ENCODE measurements at regions not wholly inside any gene's neighbourhood (a gene's known extent, or its start where the extent isn't known, plus 50 kb on each side); places are given as distances from the start of the nearest gene placed in this dataset.

GRCh38 chr10:111873041-111873440 lies 310.5 kb downstream of the GPAM start:
- TF ChIP-seq ATOH8 (CRISPR knock-in tag; IDR thresholded peaks at IDR 0.05; ENCODE audit: low read depth) (no peak), RAD21 (conservative IDR thresholded peaks at IDR 0.05 in 1 of 2, IDR thresholded peaks at IDR 0.05 in 1 of 2) (no peak), CTCF (IDR thresholded peaks at IDR 0.05) (no peak), CHD4 (IDR thresholded peaks at IDR 0.05; ENCODE audit: borderline replicate concordance) (no peak), JUNB (IDR thresholded peaks at IDR 0.05) (no peak), ELK1 (IDR thresholded peaks at IDR 0.05; ENCODE audit: low read depth, low read length) (no peak), HOXA7 (CRISPR knock-in tag; IDR thresholded peaks at IDR 0.05) (no peak), PBX3 (IDR thresholded peaks at IDR 0.05) (no peak)
- FAIRE-seq, result no peak
- CTCF ChIA-PET, result interaction anchor here (1.8 kb wide), 1 partner anchor 46 kb away, joined by 3 read pairs; no protein-coding TSS in a partner anchor
- Histone ChIP-seq H3K4me1 (no peaks in the 10 kb centered on the region), H3K4me2 (no peak overlapping the region), H3K9me3 (no peaks in the 10 kb centered on the region), H3K4me3 (no peak overlapping the region), H3K27ac (no peak overlapping the region)
- POLR2A ChIA-PET, result no interaction called here
- whole genome bisulfite sequencing (ENCODE audit: missing lambda C conversion rate), result 0% methylated on average over 4 of the region's 4 CpGs
- DNase-seq (ENCODE audit: low read depth in 1 of 2, low spot score in 1 of 2), result no peak
- no peak for ATAC-seq

- DNase-seq (ENCODE audit: low read depth in 1 of 2, low spot score in 1 of 2), result no peak
- CTCF ChIA-PET, result interaction anchor here (1.8 kb wide), 1 partner anchor 47 kb away, joined by 3 read pairs; no protein-coding TSS in a partner anchor
- 10% methylated on average over 7 of the region's 7 CpGs for WGBS (ENCODE audit: missing lambda C conversion rate)
- FAIRE-seq, result no peak
- ATAC-seq, result no peak
- POLR2A ChIA-PET, result no interaction called here
- H3K4me2 ChIP-seq, result no peak overlapping the region
- H3K4me3 ChIP-seq, result no peak overlapping the region
- TF ChIP-seq REST (IDR thresholded peaks at IDR 0.05) (no peak), HMGXB4 (CRISPR knock-in tag; IDR thresholded peaks at IDR 0.05; ENCODE audit: borderline replicate concordance) (no peak), HEYL (CRISPR knock-in tag; IDR thresholded peaks at IDR 0.05) (no peak), EHF (CRISPR knock-in tag; IDR thresholded peaks at IDR 0.05) (no peak), SMC3 (IDR thresholded peaks at IDR 0.05) (no peak), CHD2 (IDR thresholded peaks at IDR 0.05; ENCODE audit: low read length, partially characterized antibody) (no peak), KDM1A (IDR thresholded peaks at IDR 0.05; ENCODE audit: low read depth) (no peak), HDAC2 (IDR thresholded peaks at IDR 0.05) (no peak), NPAS2 (CRISPR knock-in tag; IDR thresholded peaks at IDR 0.05; ENCODE audit: borderline replicate concordance) (no peak), BCL3 (IDR thresholded peaks at IDR 0.05) (no peak)
- H3K4me1 ChIP-seq, result no peaks in the 10 kb centered on the region
- H3K9me3 ChIP-seq, result no peaks in the 10 kb centered on the region
- no peak overlapping the region for H3K27ac ChIP-seq
Measured at GRCh38 chr10:111873621-111874135, 309.9 kb downstream of the GPAM start.
